ENCODE measurements at regions not wholly inside any gene's neighbourhood (a gene's known extent, or its start where the extent isn't known, plus 50 kb on each side); places are given as distances from the start of the nearest gene placed in this dataset.

DNA sequence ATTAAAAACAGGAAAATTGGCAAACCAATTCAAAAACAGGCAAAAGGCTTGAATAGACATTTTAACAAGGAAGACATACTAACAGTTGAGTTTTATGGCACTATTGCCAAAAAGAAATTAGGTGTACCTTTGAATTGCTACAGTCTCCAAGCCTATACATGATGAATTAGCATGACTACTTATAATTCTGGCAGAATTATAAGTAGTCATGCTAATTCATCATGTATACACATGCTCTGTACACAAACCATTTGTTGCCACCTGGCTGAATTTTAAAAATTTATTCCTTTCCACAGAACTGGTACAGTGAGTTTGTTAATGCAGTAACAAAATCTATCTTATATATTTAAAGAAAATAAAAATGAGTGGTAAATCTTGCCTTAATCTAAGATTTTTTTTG is 1332.0 kb upstream of the CRIM1 start:
- TF ChIP-seq, protein P1, sequence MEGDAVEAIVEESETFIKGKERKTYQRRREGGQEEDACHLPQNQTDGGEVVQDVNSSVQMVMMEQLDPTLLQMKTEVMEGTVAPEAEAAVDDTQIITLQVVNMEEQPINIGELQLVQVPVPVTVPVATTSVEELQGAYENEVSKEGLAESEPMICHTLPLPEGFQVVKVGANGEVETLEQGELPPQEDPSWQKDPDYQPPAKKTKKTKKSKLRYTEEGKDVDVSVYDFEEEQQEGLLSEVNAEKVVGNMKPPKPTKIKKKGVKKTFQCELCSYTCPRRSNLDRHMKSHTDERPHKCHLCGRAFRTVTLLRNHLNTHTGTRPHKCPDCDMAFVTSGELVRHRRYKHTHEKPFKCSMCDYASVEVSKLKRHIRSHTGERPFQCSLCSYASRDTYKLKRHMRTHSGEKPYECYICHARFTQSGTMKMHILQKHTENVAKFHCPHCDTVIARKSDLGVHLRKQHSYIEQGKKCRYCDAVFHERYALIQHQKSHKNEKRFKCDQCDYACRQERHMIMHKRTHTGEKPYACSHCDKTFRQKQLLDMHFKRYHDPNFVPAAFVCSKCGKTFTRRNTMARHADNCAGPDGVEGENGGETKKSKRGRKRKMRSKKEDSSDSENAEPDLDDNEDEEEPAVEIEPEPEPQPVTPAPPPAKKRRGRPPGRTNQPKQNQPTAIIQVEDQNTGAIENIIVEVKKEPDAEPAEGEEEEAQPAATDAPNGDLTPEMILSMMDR (IDR thresholded peaks at IDR 0.05): no peak
- no peak for TF ChIP-seq POLR2A (IDR thresholded peaks at IDR 0.05)
